Activated CD4-positive, CD25-positive, alpha-beta regulatory T cell (primary cell): ENCODE measurements at regions not wholly inside any gene's neighbourhood (a gene's known extent, or its start where the extent isn't known, plus 50 kb on each side); places are given as distances from the start of the nearest gene placed in this dataset.
"Not testable (repeated sequence)": the region's sequence is repeated elsewhere in the genome, so short reads cannot be mapped to it uniquely, and the experiment has no call there.

Source experiments
- DNase-seq, 4 experiments: peaks; one replicate each; lab custom pipeline; 2025; lab: John Stamatoyannopoulos, UW

GRCh38 chr19:37303591-37304171 is 67.2 kb upstream of the ZNF527 start:
- no peak for DNase-seq

DNA sequence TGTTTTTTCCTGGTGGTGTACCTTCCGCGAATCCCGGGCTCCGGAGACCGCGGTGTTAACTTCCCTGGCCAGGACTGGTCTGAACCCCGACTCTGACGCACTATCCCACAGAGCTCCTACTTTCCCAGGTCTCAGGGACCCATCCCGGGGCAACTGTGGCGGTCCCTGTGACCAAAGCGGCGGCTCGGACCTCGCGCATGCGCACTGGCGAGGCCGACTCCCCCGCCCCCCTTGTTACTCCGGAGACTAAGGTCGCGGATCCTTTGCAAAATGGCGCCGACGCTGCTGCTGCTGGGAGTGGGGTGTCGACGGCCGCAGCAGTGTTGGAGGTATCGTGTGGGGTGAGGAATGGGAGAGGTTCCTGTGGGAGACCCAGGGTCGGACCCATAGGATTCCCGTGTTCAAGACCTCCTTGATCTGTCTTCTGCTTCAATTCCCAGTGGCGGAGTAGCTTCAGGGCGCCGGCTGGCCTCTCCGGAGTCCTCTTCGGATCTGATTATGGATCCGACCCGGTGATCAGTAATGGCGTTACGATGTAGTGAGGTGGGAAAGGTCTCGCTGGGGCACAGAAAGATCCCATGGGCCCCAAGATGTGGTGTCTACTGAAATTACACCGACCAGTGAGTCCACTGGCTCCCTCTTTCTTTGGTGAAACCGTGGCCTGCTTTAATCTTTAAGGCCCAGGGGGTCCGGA is 66.6 kb upstream of the ZNF527 start:
- DNase-seq, result no peak

DNA sequence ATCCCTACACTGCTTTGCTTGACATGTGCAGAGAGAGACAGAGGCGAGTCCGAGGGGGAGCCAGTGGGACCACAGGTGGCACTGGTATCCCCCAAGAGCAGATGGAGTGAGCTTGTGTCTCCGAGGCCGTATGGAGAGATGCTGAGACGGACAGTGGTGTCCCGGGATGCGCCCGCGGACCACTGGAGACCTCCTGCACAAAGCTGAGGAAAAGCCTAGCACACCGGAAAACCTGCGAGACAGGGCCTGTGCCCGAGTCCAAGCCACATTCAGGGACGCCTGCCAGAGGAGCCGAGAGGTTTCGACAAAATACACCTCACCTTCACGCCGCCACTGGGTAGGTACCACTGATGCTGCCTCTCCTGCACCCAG is 66.0 kb upstream of the ZNF527 start:
- DNase-seq, result no peak

DNA sequence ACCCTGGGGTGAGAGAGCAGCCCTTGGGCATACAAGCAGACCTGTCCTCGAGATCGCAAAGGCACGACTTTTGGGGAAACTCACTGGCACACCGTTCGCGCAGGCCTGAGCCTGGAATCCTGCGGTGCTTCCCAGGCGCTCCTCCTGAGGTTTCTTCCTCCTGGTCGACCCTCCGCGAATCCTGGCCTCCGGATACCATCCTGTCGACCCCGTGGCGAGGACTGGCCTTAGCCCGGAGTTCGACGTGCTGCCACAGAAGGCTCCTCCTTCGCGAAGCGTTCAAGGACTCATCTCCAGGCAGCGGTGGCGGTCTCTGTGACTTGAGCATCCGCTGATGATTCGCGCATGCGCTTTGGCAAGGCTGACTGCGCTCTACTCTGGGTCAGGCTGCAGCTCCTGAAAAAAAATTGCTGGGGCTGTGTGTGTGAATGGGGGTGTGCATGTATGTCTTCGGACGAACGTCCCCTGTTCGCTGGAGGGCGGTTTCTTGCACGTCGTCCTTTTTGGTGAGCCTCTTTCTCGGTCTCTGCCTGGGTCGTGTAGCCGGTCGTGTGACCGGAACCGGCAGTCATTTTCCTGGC is 64.4 kb upstream of the ZNF527 start:
- no peak for DNase-seq

DNA sequence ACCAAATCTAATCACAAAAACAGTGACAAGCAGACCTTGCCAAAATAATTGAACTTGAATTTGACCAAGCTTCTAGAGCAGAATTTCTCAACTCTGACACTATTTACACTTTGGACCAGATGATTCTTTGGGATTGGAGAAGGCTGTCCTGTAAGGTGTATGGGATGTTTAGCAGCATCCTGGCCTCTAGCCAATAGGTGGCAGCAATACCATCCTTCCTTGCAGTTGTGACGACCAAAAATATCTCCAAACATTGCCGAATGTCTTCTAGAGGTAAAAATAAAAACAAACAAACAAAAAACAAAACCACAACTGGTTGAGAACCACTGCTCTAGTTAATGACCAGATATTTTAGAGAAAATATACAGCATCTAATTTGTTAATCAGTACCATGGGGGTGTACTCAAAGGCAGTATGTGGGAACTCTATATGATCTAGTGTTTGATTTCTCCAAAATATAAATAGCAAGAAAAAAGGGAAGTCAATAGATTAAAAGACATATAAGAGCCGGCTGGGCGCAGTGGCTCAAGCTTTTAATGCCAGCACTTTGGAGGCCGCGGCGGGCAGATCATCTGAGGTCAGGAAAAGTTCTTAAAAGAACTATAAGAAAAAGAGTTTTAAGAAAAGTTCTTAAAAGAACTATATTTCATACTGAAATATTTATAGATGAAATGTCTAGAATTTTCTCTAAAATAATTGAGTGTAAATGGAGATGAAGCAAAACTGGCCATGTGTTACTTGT is 60.9 kb upstream of the ZNF527 start:
- DNase-seq, result no peak

DNA sequence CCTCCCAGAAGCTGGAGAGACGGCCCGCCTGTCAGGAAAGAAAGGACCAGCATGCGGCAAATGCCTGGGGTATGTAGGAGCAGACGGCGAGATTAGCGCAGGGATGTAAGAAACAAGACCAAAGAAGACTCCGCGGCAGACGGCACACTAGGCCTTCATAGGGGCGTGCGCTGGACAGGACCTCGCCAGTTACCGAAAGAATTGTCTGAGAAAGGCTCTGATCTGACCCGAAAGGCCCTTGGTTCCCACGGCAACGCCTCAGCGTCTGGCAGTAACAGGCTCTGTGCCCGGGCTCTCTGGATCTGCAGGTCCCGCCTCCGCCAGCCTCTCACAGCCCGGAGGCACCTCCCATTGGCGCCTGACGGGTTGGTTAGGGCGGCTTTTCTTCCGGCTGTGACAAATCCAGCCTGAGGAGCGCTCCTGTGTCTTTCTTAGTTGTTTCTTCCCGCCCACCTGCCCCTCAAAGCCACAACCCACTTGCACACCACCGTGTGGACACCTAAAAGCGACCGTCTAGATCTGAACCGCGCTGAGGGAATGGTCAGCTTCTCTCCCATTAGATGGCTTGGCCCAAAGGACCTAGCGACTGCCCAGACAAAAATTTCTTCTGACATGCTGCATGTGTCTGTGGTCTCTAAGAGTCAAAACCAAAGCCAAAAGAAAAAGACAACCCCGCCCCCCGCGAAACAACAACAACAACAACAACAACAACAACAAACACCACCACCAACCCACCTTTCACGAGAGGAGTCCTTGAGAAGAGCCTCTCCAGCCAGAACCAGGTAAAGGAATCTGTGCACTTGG is 58.2 kb upstream of the ZNF527 start:
- peak in 2 of 4 experiments; percentile 6 to 15 for DNase-seq

DNA sequence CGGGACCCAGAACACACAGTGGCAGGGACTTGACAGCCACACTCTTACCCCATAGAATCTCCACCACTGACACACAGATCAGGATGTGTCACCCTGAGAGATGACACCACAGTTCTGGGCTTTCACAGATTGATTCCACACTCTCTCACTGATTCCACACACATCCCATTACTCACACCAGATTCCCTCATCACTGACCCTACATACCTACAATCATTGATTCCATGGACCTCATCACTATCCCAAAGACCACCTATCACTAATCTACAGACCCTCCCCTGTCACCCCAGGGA is 57.6 kb upstream of the ZNF527 start:
- no peak for DNase-seq

GRCh38 chr19:37317403-37318209 is 53.3 kb upstream of the ZNF527 start:
- DNase-seq, result peak; percentile 70 to 86 (median 84)

- not testable (repeated sequence) for DNase-seq
These were observed 49.9 kb upstream of the ZNF527 start for GRCh38 chr19:37320988-37321387.
